ENCODE measurements at regions not wholly inside any gene's neighbourhood (a gene's known extent, or its start where the extent isn't known, plus 50 kb on each side); places are given as distances from the start of the nearest gene placed in this dataset.
"Not testable (repeated sequence)": the region's sequence is repeated elsewhere in the genome, so short reads cannot be mapped to it uniquely, and the experiment has no call there.

GRCh38 chr9:7500521-7500920 is 299.1 kb downstream of the DMAC1 start:
- in situ Hi-C loops (cut with MboI; ENCODE audit: low pct_unique_long_range_greater_than_20kb, low sequenced_read_pairs, unreplicated experiment) = no loop called here
- no peak for DNase-seq (ENCODE audit: low spot score)
- TF ChIP-seq, protein P1, sequence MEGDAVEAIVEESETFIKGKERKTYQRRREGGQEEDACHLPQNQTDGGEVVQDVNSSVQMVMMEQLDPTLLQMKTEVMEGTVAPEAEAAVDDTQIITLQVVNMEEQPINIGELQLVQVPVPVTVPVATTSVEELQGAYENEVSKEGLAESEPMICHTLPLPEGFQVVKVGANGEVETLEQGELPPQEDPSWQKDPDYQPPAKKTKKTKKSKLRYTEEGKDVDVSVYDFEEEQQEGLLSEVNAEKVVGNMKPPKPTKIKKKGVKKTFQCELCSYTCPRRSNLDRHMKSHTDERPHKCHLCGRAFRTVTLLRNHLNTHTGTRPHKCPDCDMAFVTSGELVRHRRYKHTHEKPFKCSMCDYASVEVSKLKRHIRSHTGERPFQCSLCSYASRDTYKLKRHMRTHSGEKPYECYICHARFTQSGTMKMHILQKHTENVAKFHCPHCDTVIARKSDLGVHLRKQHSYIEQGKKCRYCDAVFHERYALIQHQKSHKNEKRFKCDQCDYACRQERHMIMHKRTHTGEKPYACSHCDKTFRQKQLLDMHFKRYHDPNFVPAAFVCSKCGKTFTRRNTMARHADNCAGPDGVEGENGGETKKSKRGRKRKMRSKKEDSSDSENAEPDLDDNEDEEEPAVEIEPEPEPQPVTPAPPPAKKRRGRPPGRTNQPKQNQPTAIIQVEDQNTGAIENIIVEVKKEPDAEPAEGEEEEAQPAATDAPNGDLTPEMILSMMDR (IDR thresholded peaks at IDR 0.05; ENCODE audit: extremely low read depth, insufficient read depth, missing control alignments) = no peak

- in situ Hi-C loops (cut with MboI; ENCODE audit: low pct_unique_long_range_greater_than_20kb, low sequenced_read_pairs, unreplicated experiment) = no loop called here
- no peak for DNase-seq (ENCODE audit: low spot score)
- TF ChIP-seq, protein P1 (IDR thresholded peaks at IDR 0.05; ENCODE audit: extremely low read depth, insufficient read depth, missing control alignments) = no peak
Observed at GRCh38 chr9:7491641-7492040, 307.9 kb downstream of the DMAC1 start.

- in situ Hi-C loops (cut with MboI; ENCODE audit: low pct_unique_long_range_greater_than_20kb, low sequenced_read_pairs, unreplicated experiment) = no loop called here
- DNase-seq (ENCODE audit: low spot score) = no peak
- TF ChIP-seq, protein P1 (IDR thresholded peaks at IDR 0.05; ENCODE audit: extremely low read depth, insufficient read depth, missing control alignments) = no peak
Observed at GRCh38 chr9:7490317-7491108, 309.1 kb downstream of the DMAC1 start.

GRCh38 chr9:7489036-7489435 is 310.5 kb downstream of the DMAC1 start:
- DNase-seq (ENCODE audit: low spot score) = no peak
- TF ChIP-seq, protein P1 (IDR thresholded peaks at IDR 0.05; ENCODE audit: extremely low read depth, insufficient read depth, missing control alignments) = no peak
- in situ Hi-C loops (cut with MboI; ENCODE audit: low pct_unique_long_range_greater_than_20kb, low sequenced_read_pairs, unreplicated experiment) = no loop called here

DNA sequence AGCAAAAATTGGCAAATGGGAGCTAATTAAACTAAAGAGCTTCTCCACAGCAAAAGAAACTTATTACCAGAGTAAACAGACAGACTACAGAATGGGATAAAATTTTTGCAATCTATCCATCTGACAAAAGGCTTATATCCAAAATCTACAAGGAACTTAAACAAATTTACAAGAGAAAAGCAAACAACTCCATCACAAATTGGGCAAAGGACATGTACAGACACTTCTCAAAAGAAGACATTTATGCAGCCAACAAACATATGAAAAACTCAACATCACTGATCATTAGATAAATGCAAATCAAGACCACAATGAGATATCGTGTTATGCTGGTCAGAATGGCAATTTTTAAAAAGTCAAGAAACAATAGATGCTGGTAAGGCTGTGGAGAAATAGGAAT is 315.6 kb downstream of the DMAC1 start:
- in situ Hi-C loops (cut with MboI; ENCODE audit: low pct_unique_long_range_greater_than_20kb, low sequenced_read_pairs, unreplicated experiment) = not testable (repeated sequence)

GRCh38 chr9:7481570-7481969 is 318.0 kb downstream of the DMAC1 start:
- DNase-seq (ENCODE audit: low spot score) = no peak
- in situ Hi-C loops (cut with MboI; ENCODE audit: low pct_unique_long_range_greater_than_20kb, low sequenced_read_pairs, unreplicated experiment) = no loop called here
- TF ChIP-seq, protein P1 (IDR thresholded peaks at IDR 0.05; ENCODE audit: extremely low read depth, insufficient read depth, missing control alignments) = no peak

More for the DNA sequence above, 315.6 kb downstream of the DMAC1 start:
- not testable (repeated sequence) for DNase-seq (ENCODE audit: low spot score)

GRCh38 chr9:7479300-7479699 is 320.3 kb downstream of the DMAC1 start:
- DNase-seq (ENCODE audit: low spot score) = no peak
- TF ChIP-seq, protein P1 (IDR thresholded peaks at IDR 0.05; ENCODE audit: extremely low read depth, insufficient read depth, missing control alignments) = no peak
- in situ Hi-C loops (cut with MboI; ENCODE audit: low pct_unique_long_range_greater_than_20kb, low sequenced_read_pairs, unreplicated experiment) = no loop called here
